Anterior cingulate cortex (tissue), 58 donors: ENCODE measurements at regions not wholly inside any gene's neighbourhood (a gene's known extent, or its start where the extent isn't known, plus 50 kb on each side); places are given as distances from the start of the nearest gene placed in this dataset.
A peak's percentile ranks its signal among the peaks of the same experiment; 100 is the strongest.

ENCODE experiments used
- DNase-seq, 58 donors: peaks; one replicate each; lab custom pipeline; 2025; lab: John Stamatoyannopoulos, UW

DNA sequence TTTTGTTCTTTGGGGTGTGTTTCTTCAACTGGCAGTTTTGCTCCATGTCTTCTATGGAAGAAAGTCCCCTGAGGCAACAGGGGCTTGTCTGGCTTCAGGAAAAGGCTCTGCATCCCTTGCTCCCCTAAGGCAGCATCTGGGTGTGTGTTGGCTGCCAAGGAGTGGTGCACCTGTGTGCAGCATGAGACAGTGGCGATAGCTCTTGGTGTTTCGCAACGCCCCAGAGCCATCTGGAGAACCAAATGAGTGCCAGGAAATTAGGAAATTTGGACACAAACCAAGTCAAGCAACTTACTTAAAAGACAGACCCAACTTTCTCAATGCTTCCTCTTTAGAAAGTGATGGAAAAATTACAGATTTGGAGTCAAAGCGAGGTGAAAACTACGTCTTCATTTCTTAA is 1044.4 kb upstream of the CNTNAP5 start:
- peak in 3 of 58 donors; percentile 7 to 25 (median 14) for DNase-seq

DNA sequence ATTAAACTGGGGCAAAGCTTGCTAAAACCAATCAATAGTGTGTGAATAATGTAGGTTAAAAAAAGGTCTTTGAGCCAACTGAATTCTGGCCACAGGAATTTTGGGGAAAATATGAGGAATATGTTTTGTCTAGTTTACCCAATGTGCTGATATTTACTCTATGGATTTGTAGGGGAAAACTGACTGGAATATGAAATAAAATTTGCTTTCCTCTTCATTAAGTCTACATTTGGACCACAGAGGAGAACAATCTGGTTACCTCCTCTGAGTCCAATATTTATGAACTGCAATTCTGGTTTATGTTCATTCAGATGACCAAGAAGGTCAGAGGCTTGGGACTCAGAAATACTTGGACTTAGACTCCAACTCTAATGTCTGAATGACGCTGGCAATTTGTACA is 1042.2 kb upstream of the CNTNAP5 start:
- no peak for DNase-seq

DNA sequence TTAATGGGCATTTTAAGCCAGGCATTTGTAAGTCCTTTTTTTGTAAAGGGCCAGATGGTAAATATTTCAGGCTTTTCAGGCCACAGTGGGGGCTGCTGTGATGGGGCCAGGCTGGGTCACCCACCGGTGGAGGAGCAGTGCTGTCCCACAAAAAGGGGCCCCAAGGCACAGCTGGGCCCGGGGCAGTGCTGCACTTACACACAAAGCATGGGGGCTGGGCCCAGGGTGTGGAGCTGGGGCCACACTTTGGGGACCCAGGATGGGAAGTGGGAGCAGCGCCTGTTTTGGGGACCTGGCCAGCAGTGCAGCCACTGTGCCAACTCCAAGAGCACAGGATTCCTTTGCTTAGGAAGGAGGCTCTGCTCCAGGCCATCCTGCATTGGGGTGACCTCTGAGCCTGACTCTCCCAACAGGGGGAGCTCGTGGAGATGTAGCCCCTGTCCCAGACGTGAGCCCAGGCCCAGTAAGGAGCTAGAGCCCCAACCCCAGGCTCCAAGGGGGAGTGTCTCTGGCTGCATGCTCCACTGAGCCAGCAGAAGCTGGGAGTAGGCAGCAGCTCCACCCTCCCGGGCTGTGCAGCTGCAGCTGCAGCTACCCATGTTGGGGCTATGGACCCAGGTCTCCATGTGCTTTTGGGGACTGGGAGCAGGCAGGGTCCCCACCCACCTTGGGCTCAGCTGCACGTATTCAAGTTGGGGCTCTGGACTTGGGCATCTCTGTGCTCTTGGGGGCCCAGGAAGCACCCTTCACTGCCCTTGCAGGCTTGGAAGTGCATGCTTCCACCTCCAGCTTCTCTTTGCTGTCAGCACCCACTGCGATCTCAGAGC is 1036.5 kb upstream of the CNTNAP5 start:
- DNase-seq: no peak

DNA sequence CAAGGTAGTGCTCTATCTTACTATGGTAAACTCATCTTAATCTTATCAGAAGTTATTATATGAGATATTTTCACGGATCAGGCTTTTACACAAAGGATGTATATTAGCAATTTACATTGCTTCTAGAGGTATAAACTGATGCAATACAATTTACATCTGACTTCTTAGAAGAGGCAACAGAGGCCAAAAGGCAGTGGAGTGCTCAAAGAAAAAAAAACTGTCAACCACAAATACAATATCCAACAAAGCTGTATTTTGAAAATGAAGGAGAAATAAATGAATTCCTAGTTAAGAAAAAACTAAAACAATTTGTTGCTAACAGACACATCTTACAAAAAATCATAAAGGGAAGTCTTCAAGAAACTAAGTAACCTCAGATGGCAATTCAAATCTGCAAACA is 1031.5 kb upstream of the CNTNAP5 start:
- DNase-seq: no peak

DNA sequence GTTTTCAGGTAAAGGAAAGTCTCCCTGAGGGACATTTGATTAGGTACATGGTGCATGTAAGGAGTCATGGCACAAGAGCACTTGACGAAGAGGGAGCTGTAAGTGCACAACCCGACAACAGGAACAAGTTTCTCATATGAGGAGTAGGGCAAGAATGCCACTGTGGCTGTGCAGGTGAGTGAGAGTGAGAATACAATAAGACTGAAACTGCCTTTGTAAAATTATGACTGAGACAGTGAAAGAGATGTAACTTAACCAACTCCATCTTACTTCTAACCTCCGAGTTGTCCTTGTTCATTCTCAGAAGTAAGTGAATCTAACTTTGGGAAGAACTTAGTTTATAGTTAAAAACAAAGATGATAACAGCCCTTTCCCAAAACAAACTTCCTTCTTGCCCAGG is 1025.8 kb upstream of the CNTNAP5 start:
- DNase-seq: no peak

DNA sequence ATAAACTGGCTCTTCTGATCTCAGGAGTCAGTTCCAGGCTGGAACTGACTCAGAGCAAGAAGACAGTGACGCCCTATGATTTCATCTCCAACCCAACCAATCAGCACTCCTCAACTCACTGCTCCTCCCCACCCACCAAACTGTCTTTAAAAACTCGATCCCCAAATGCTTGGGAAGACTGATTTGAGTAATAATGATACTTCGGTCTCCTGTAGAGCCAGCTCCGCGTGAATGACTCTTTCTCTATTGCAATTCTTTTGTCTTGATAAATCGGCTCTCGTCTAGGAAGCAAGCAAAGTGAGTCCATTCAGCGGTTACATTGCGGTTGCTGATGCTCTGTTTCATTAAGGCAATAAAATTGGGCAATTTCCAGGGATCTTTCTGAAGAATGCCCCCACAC is 1025.3 kb upstream of the CNTNAP5 start:
- DNase-seq: no peak

DNA sequence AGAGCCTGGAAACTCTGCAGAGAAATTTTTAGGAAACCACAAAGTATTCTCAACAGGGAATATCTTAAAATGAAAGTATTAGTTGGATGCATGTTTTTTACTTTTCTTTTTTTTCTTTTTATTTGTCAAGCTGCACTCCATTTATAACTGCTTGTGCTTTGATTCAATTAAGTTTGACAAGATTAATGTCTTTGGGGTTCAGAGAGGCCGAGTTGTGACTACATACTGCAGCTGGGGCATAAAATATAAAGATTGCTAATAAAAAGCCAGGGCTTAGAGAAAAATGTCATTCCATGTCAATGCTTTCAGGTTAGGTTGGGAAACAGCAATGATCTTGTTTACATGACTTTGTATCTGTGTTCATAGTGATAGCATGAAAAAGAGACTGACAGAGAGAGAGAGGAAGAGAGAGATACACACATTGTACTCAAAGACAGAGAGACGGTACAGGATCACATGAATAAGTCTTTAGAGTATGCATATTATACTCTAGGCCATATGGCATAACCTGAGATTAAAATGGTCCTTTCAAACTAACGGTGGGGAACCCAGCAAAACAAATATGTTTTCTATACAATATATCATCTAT is 1022.3 kb upstream of the CNTNAP5 start:
- DNase-seq: no peak

DNA sequence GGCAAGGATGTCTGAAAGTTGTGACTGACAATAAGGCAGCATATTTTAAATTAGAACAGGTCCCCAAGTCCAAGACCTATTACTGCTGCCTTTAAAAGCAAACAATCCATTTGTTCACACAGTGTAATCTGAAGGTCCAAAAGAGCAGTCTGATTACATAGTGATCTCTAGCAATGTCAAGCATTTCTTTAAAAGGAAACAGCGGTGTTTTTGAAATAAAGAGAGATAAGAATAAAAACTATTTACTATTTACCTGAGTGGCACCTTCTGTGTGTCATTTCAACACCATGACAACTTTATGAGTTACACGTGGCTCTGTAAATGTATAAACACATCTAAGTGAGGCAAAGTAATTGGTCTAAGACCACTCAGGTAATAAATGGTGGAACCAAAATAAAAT is 1009.9 kb upstream of the CNTNAP5 start:
- DNase-seq: no peak

DNA sequence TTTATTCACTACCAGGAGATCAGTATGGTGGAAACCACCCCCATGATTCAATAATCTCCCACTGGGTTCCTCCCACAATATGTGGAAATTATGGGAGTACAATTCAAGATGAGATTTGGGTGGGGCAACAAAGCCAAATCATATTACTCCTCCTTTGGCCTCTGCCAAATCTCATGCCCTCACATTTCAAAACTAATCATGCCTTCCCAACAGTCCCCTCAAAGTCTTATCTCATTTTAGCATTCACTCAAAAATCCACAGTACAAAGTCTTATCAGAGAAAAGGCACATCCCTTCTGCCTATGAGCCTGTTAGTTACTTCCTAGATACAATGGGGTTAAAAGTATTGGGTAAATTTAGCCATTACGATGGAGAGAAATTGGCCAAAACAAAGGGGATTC is 989.5 kb upstream of the CNTNAP5 start:
- no peak for DNase-seq

DNA sequence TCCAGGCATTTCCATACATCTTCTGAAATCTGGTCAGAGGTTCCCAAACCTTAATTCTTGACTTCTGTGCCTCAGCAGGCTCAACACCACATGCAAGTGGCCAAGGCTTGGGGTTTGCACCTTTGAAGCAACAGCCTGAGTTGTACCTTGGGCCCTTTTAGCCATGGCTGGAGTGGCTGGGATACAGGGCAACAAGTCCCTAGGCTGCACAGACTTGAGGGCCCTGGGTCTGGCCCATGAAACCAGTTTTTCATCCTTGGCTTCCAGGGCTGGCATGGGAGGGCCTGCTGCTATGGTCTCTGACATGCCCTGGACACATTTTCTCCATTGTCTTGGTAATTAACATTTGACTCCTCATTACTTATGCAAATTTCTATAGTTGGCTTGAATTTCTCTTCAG is 988.8 kb upstream of the CNTNAP5 start:
- DNase-seq: no peak

DNA sequence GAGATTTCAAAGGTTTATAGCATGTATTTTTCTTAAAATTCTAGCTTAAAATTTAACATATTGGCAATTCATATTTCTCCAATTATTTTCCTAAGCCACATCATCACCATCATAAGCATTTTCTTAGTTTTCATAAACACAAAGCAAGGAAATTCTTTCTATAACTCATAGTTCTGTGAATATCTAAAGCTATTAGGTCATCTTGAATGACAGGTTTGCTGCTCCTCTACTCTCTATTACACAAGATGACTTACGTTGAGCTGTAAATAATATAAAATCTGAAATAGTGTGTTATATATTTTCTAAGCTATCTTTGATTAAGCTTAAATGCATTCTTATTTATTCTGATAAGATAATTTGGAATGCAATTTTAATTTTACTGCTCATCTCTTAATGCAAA is 984.6 kb upstream of the CNTNAP5 start:
- no peak for DNase-seq

DNA sequence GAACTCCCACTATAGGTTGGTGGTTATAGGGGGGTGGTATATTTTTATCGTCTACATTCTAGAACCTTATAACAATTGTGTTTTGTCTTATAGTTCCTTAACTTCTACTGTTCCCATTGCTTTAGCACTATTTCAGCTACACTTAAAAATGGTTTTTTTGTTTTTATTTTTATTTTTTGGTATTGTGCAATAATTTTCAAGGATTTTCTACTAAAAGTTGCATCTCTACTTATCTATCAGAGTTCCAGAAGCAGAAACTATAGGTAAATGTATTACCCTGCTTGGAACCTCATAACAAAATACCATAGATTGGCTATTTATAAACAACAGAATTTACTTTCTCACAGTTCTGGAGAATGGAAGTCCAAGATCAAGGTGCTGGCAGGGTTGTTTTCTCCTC is 981.6 kb upstream of the CNTNAP5 start:
- DNase-seq: no peak

DNA sequence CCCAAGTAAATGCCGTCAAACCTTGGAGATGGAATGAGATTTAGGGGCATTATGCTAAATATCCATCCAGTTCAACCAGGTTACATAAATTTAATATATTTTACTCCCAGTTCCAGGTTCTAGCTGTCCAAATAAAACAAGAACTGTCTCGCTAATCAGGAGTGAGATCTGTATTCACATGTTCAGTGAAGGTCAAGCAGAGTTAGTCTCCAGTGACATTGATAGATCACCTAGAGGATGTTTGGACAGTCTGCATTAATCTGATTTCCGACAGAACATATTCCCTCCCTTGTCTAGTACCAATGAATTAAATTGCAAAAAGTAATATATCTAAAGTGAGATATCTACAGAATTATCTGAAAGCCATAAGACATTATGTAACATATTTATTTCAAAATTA is 979.4 kb upstream of the CNTNAP5 start:
- no peak for DNase-seq

DNA sequence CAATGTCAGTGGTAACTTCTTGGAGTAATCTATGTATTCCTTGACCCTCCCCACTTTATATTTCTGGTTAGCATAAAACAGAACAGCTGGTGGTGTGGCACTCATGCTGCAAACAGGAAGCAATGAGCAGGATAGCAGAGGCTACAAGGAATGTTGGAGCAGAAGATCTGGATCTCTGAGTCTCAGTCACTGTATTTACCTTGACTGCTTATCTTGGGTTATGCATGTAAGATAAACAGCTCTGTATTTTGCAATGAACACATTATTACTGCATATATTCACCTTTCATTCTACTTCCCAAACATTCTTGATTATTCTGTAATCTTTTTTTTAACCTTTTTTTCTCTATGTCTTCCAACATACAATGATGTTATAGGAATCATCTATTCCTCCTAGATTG is 977.9 kb upstream of the CNTNAP5 start:
- DNase-seq: no peak

DNA sequence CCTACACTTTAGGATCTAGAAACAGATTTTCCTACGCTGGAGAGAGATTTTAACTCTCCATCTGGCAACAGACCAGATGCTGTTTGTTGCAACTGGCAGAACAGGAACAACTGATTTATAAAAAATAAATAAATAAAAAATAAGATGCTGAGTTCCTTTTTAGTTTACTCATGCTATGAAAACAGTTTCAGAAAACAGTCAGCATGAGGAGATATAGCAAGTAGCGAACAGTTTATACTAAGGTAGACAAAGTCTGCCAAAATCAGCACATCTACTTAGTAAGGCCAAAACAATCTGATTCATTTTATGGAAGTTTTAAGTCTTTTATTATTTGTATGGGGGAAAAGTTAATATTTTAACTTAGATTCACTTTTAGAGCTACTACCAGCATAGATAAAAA is 974.0 kb upstream of the CNTNAP5 start:
- no peak for DNase-seq

DNA sequence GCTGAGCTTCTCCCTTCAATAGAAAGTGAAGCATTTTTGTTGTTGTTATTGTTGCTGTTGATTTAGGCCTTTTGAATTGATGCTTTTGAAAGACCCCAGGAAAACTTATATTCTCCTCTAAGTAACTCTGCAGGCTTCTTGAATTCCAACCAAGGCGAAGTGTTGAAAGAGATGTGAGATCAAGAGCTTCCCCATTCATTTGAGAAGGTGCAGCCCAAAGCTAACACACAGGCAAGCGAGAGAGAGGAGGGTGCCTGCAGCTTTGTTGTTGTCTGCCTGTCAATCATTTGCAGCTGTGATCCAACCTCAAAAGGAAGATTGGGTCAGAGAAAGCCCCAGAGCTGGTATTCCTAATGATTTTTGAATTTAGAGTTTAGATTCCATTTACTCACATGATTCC is 963.6 kb upstream of the CNTNAP5 start:
- no peak for DNase-seq

DNA sequence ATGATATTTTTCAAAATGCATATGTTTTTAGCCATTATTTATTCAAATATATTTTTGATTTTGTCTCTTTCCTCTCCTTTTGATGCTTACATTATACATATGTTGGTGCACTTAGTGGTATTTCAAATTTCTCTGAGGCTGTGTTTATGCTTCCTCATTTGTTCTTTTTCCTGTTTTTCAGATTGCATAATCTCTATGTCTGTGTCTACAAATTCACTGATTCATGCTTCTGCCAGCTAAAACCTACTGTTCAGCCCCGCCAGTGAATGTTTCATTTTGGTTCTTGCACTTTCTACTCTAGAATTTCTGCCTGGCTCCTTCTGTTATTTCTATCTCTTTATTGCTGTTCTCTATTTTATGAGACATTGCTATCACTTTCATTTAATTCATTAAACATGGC is 951.7 kb upstream of the CNTNAP5 start:
- DNase-seq: no peak

DNA sequence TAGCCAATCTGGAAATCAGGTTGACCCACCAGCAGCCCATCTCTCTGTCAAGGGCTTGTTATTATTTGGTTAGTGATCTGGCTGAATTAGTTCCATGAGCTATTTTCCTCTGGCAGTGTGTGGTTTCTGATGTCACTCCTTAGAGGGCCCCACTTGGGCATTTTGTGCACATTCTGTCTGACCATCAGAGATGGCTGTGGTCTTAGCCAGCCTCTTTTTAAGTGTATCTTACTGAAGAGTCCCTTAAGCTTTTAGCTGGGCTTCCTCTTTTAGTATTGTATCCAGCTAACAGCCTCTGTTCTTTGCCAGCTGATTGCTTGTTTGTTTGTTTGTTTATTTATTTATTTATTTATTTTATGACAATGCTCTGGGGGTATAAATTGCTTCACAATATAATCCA is 951.1 kb upstream of the CNTNAP5 start:
- no peak for DNase-seq

DNA sequence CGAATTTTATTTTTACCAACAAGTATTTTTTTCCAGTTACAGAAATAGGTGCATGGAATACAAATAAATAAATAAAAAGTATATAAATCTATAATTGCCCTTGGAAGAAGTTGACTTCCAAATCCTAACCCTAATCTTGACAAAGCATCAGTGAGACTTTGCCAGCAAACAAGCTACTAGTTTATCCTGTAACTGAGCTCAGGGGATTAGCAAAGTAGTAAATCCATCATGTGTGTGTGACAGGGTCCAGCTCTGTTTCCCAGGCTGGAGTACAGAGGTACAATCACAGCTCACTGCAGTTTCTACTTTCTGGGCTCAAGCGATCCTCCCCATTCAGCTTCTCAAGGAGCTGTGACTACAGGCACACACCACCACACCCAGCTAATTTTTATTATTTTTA is 948.0 kb upstream of the CNTNAP5 start:
- no peak for DNase-seq

DNA sequence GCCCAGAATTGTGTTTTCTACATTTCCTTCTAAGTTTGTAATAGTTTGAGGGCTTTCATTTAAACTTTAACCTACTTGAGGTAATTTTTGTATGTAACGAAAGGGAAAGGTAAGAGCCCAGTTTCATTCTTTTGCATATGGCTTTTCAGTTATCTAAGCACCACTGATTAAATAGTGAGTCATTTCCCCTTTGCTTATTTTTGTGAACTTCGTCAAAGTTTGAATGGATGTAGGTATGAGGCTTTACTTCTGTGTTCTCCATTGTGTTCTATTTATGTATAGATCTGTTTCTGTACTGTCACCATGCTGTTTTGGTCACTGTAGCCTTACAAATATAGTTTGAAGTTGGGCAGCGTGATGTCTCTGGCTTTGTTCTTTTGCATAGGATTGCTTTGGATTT is 944.8 kb upstream of the CNTNAP5 start:
- DNase-seq: no peak

DNA sequence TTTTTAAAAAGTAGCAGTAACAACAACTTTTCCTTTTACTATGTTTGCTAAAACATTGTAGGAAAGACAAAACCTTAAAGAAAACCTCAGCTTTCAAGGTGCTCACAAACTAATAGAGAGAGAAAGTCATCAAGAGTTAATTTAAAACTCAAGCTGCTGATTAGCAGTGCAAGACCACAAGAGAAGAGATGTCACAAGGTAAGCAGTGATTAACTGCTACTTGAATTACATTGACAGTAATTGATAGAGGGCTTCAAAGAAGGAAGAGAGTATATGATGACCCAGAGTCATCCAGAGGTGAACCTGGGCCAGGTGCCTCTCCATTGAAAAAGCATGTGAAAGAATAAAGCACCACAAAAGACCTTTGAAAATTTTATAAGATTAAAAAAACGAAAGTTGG is 939.6 kb upstream of the CNTNAP5 start:
- no peak for DNase-seq

DNA sequence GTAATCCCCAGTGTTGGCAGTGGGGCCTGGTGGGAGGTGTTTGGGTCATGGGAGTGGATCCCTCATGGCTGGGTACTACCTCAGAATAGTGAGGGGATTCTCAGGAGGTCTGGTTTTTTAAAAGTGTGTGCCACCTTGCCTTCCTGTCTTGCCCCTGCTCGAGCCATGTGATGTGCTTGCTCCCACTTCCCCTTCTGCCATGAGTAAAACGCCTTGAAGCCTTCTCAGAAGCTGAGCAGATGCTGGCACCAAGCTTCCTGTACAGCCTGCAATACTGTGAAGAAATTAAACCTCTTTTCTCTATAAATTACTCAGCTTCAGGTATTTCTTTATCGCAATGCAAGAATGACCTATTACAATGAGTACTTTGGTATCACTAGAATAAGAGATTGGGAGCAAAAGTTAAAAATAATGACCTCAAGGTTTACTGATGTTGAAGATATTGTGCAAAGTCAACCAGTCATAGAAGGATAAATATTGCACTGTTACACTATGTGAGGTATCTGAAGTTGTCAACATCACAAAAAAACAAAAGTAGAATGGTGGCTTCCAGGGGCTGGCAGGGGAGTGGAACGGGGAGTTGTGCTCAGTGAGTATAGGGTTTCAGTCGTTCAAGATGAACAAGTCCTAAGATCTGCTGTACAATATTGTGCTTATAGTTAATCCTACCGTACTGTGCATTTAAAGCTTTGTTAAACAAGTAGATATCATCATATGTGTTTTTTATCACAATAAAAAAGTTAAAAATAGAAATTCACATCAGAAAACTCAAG is 938.3 kb upstream of the CNTNAP5 start:
- no peak for DNase-seq
